CD14-positive monocyte (primary cell): ENCODE measurements at regions not wholly inside any gene's neighbourhood (a gene's known extent, or its start where the extent isn't known, plus 50 kb on each side); places are given as distances from the start of the nearest gene placed in this dataset.

Experiments
- DNase-seq, 3 donors: peaks; one replicate each; pipeline ENCODE4 v3.0.0-alpha.2; 2011 to 2022
- H2AFZ ChIP-seq: 2 replicates; pipeline ENCODE4 v1.6.0; 2012; ENCODE audit warnings: mild to moderate bottlenecking, low read depth, low read length, inconsistent platforms; ENCODE audit not compliant: insufficient read depth, poor library complexity, severe bottlenecking
- H3K27ac ChIP-seq, 2 donors: 1 replicate in 1 of 2; 2 replicates in 1 of 2; pipeline ENCODE4 v1.5.1; 2012 to 2013; ENCODE audit warnings: low read length in 2 of 2, control low read depth in 1 of 2, inconsistent platforms in 1 of 2, low read depth in 1 of 2, mild to moderate bottlenecking in 1 of 2
- H3K27me3 ChIP-seq, 2 donors: one replicate each; pipeline versions ENCODE4 v1.6.0 to v1.6.1; 2011 to 2013; ENCODE audit warnings: low read length in 2 of 2; ENCODE audit not compliant: control insufficient read depth in 2 of 2, insufficient read depth in 2 of 2
- H3K36me3 ChIP-seq, 2 donors: replicated peaks in 1 of 2; 1 replicate in 1 of 2; 2 replicates in 1 of 2; pipeline versions ENCODE4 v1.5.1 to v1.6.1; 2012 to 2013; ENCODE audit warnings: low read length in 2 of 2, control low read depth in 1 of 2, inconsistent platforms in 1 of 2, mild to moderate bottlenecking in 1 of 2; ENCODE audit not compliant: insufficient read depth in 2 of 2, control insufficient read depth in 1 of 2
- H3K4me1 ChIP-seq, 2 donors: 1 replicate in 1 of 2; 2 replicates in 1 of 2; pipeline versions ENCODE4 v1.5.1 to v1.6.1; 2012 to 2013; ENCODE audit warnings: low read length in 2 of 2, control low read depth in 1 of 2, inconsistent platforms in 1 of 2, mild to moderate bottlenecking in 1 of 2, moderate library complexity in 1 of 2; ENCODE audit not compliant: insufficient read depth in 2 of 2, control insufficient read depth in 1 of 2
- H3K4me2 ChIP-seq: replicated peaks from 2 replicates; pipeline ENCODE3; 2012; ENCODE audit warnings: low read length, moderate library complexity, mild to moderate bottlenecking; ENCODE audit not compliant: poor library complexity, severe bottlenecking; ENCODE audit errors: extremely low read depth
- H3K4me3 ChIP-seq, 3 experiments: fragments of 200-600 bp in 1 of 3; sonication (generic) in 1 of 3; replicated peaks in 1 of 3; 1 replicate in 2 of 3; 2 replicates in 1 of 3; pipeline ENCODE4 v1.5.1; 2011 to 2013; ENCODE audit warnings: low read length in 3 of 3, mild to moderate bottlenecking in 3 of 3, control low read depth in 2 of 3, low read depth in 2 of 3, inconsistent platforms in 1 of 3, moderate library complexity in 1 of 3
- H3K79me2 ChIP-seq: 2 replicates; pipeline ENCODE4 v1.6.0; 2012; ENCODE audit warnings: mild to moderate bottlenecking, control low read depth, inconsistent platforms, low read length, moderate library complexity; ENCODE audit not compliant: insufficient read depth
- H3K9ac ChIP-seq: 2 replicates; pipeline ENCODE4 v1.6.0; 2017; ENCODE audit warnings: low read length, mild to moderate bottlenecking; ENCODE audit not compliant: insufficient read depth, poor library complexity, severe bottlenecking
- H3K9me3 ChIP-seq, 2 donors: replicated peaks in 1 of 2; 1 replicate in 1 of 2; 2 replicates in 1 of 2; pipeline versions ENCODE4 v1.5.1 to v1.6.1; 2012 to 2013; ENCODE audit warnings: low read length in 2 of 2, control low read depth in 1 of 2; ENCODE audit not compliant: control insufficient read depth in 1 of 2, insufficient read depth in 1 of 2
- H4K20me1 ChIP-seq: 2 replicates; pipeline ENCODE4 v1.6.0; 2012; ENCODE audit warnings: mild to moderate bottlenecking, low read length, control low read depth, moderate library complexity; ENCODE audit not compliant: insufficient read depth
- H3K27ac Mint-ChIP-seq, 7 donors: one replicate each; pipeline ENCODE4 v1.8.0; 2020; ENCODE audit warnings: mild to moderate bottlenecking in 7 of 7, mixed read lengths in 7 of 7, moderate library complexity in 6 of 7, inconsistent platforms in 2 of 7
- H3K27me3 Mint-ChIP-seq, 3 donors: one replicate each; pipeline ENCODE4 v1.8.0; 2021 to 2022; ENCODE audit warnings: low read depth in 3 of 3, mild to moderate bottlenecking in 3 of 3, mixed read lengths in 3 of 3, moderate library complexity in 3 of 3, inconsistent platforms in 1 of 3
- H3K36me3 Mint-ChIP-seq, 2 donors: one replicate each; pipeline ENCODE4 v1.8.0; 2020; ENCODE audit warnings: mixed read lengths in 2 of 2, inconsistent platforms in 1 of 2, mild to moderate bottlenecking in 1 of 2
- H3K4me1 Mint-ChIP-seq: one replicate; pipeline ENCODE4 v1.8.0; 2020; ENCODE audit warnings: mild to moderate bottlenecking, mixed read lengths
- H3K4me3 Mint-ChIP-seq, 2 donors: one replicate each; pipeline ENCODE4 v1.8.0; 2020; ENCODE audit warnings: mild to moderate bottlenecking in 2 of 2, mixed read lengths in 2 of 2, moderate library complexity in 1 of 2
- H3K9me3 Mint-ChIP-seq, 7 donors: one replicate each; pipeline ENCODE4 v1.8.0; 2020 to 2022; ENCODE audit warnings: mixed read lengths in 7 of 7, mild to moderate bottlenecking in 6 of 7, moderate library complexity in 6 of 7, inconsistent platforms in 2 of 7
- CTCF ChIP-seq: fragments of 200-600 bp; IDR thresholded peaks from one replicate; pipeline ENCODE4 v1.8.0; 2022; ENCODE audit warnings: antibody characterized with exemption, mild to moderate bottlenecking
- WGBS: methylation state at CpG from one replicate; pipeline ENCODE4 v1.1.5; 2013; ENCODE audit warnings: missing lambda C conversion rate; ENCODE audit not compliant: insufficient coverage; 5-methylcytosine and 5-hydroxymethylcytosine counted together
- intact Hi-C, 2 donors: fragments of 100-400 bp; cut with micrococcal nuclease; formaldehyde crosslinking; loops; one replicate each; pipeline versions ENCODE4 v1.15.0 to v1.15.1; 2023

- Histone ChIP-seq H3K4me1 (peaks cover 7% of the 10 kb centered on the region in 2 donors), H3K27me3 (no peaks in the 10 kb centered on the region), H3K9ac (no peak overlapping the region), H3K4me2 (no peak overlapping the region), H3K4me3 (no peak overlapping the region), H3K27ac (no peak overlapping the region), H4K20me1 (no peaks in the 10 kb centered on the region), H3K36me3 (no peaks in the 10 kb centered on the region), H3K79me2 (no peaks in the 10 kb centered on the region), H3K9me3 (peaks cover 0 to 4% of the 10 kb centered on the region in 2 donors), H2AFZ (no peak overlapping the region)
- no peaks in the 10 kb centered on the region for H3K36me3 Mint-ChIP-seq
- H3K4me3 Mint-ChIP-seq: no peak overlapping the region
- peaks cover 6% of the 10 kb centered on the region for H3K4me1 Mint-ChIP-seq
- DNase-seq: peak in 2 of 3 donors; percentile 2 to 11
- no peak for TF ChIP-seq CTCF
- intact Hi-C loops: no loop called here
- peaks cover 4 to 16% (median 8%) of the 10 kb centered on the region in 7 donors for H3K9me3 Mint-ChIP-seq
- H3K27me3 Mint-ChIP-seq: no peaks in the 10 kb centered on the region
- no peak overlapping the region for H3K27ac Mint-ChIP-seq
Measured at GRCh38 chr9:2321523-2322148, 300.0 kb upstream of the VLDLR start.

- Histone ChIP-seq H3K36me3 (no peaks in the 10 kb centered on the region), H3K79me2 (no peaks in the 10 kb centered on the region), H4K20me1 (no peaks in the 10 kb centered on the region), H3K27ac (no peak overlapping the region), H3K4me3 (no peak overlapping the region), H3K9me3 (no peaks in the 10 kb centered on the region), H3K4me1 (peaks cover 7% of the 10 kb centered on the region in 2 donors), H3K4me2 (no peak overlapping the region), H2AFZ (no peak overlapping the region), H3K9ac (no peak overlapping the region), H3K27me3 (no peaks in the 10 kb centered on the region)
- no peak for DNase-seq
- intact Hi-C loops: no loop called here
- Mint-ChIP-seq H3K27ac (no peak overlapping the region), H3K9me3 (peaks cover 0 to 9% (median 4%) of the 10 kb centered on the region in 7 donors), H3K4me1 (peaks cover 6% of the 10 kb centered on the region), H3K27me3 (no peaks in the 10 kb centered on the region), H3K36me3 (no peaks in the 10 kb centered on the region), H3K4me3 (no peak overlapping the region)
- no peak for TF ChIP-seq CTCF
- WGBS: 88% methylated on average over 1 of the region's 2 CpGs
Measured at GRCh38 chr9:2324742-2325141, 296.8 kb upstream of the VLDLR start.
